IMR-90 (cell line): ENCODE measurements at regions not wholly inside any gene's neighbourhood (a gene's known extent, or its start where the extent isn't known, plus 50 kb on each side); places are given as distances from the start of the nearest gene placed in this dataset.
"Not testable (repeated sequence)": the region's sequence is repeated elsewhere in the genome, so short reads cannot be mapped to it uniquely, and the experiment has no call there.

ENCODE experiments used
- ATAC-seq: fragments of 200-7000 bp; cut with Tn5 transposase; 2 replicates; pipeline ENCODE4 v1.9.1; 2020; ENCODE audit warnings: low read depth, mild to moderate bottlenecking, moderate library complexity
- BruUV-seq: library from RNA; stranded (reverse); fragments of 400-500 nt; replicated peaks from 2 replicates; lab custom pipeline; 2021; lab: Mats Ljungman, UMichigan
- CTCF ChIA-PET: fragments of 300-600 bp; formaldehyde crosslinking; extraction: SDS; loops from one replicate; lab custom pipeline; 2021; ENCODE audit warnings: antibody characterized with exemption; lab: Yijun Ruan, JAX
- POLR2A ChIA-PET: fragments of 300-600 bp; sonication (Branson Sonifier 250); formaldehyde crosslinking; loops from one replicate; lab custom pipeline; 2022; ENCODE audit warnings: antibody characterized with exemption; ENCODE audit not compliant: unreplicated experiment; lab: Charles Lee
- DNase-seq: peaks from one replicate; pipeline ENCODE4 v3.0.0; 2013
- H2AFZ ChIP-seq: replicated peaks from 2 replicates; pipeline ENCODE3; 2013; ENCODE audit warnings: low read length, mild to moderate bottlenecking; ENCODE audit not compliant: poor library complexity
- H2AK5ac ChIP-seq: 2 replicates; pipeline ENCODE4 v1.6.1; 2013; ENCODE audit warnings: low read depth, low read length, inconsistent platforms
- H2AK9ac ChIP-seq: replicated peaks from 2 replicates; pipeline ENCODE3; 2013; ENCODE audit warnings: mild to moderate bottlenecking, low read depth, low read length, moderate library complexity; ENCODE audit not compliant: poor library complexity
- H2BK120ac ChIP-seq: 2 replicates; pipeline ENCODE4 v1.6.1; 2013; ENCODE audit warnings: low read depth, low read length, inconsistent platforms
- H2BK15ac ChIP-seq: 3 replicates; pipeline ENCODE4 v1.6.1; 2013; ENCODE audit warnings: low read depth, low read length, inconsistent platforms
- H2BK20ac ChIP-seq: 2 replicates; pipeline ENCODE4 v1.6.1; 2013; ENCODE audit warnings: low read depth, mild to moderate bottlenecking, inconsistent platforms, low read length, moderate library complexity
- H2BK5ac ChIP-seq: 2 replicates; pipeline ENCODE4 v1.6.1; 2013; ENCODE audit warnings: mild to moderate bottlenecking, low read depth, low read length, inconsistent platforms; ENCODE audit not compliant: poor library complexity, severe bottlenecking
- H3K14ac ChIP-seq: replicated peaks from 2 replicates; pipeline ENCODE4 v1.6.1; 2013; ENCODE audit warnings: low read depth, low read length, inconsistent platforms
- H3K18ac ChIP-seq: 2 replicates; pipeline ENCODE4 v1.6.1; 2013; ENCODE audit warnings: low read depth, low read length, control low read depth
- H3K23ac ChIP-seq: 2 replicates; pipeline ENCODE4 v1.6.1; 2013; ENCODE audit warnings: low read depth, low read length, inconsistent platforms
- H3K27ac ChIP-seq: 2 replicates; pipeline ENCODE4 v1.5.1; 2013; ENCODE audit warnings: mild to moderate bottlenecking, control low read depth, low read length; ENCODE audit not compliant: insufficient read depth
- H3K27me3 ChIP-seq: 2 replicates; pipeline ENCODE4 v1.6.1; 2013; ENCODE audit warnings: low read length; ENCODE audit not compliant: control insufficient read depth, insufficient read depth
- H3K36me3 ChIP-seq: 2 replicates; pipeline ENCODE4 v1.6.1; 2013; ENCODE audit warnings: low read length, mixed read lengths; ENCODE audit not compliant: control insufficient read depth, insufficient read depth
- H3K4ac ChIP-seq: 2 replicates; pipeline ENCODE4 v1.6.1; 2013; ENCODE audit warnings: low read depth, low read length, inconsistent platforms
- H3K4me1 ChIP-seq: 2 replicates; pipeline ENCODE4 v1.6.1; 2013; ENCODE audit warnings: low read length, mixed read lengths; ENCODE audit not compliant: control insufficient read depth, insufficient read depth
- H3K4me2 ChIP-seq: 2 replicates; pipeline ENCODE4 v1.6.1; 2013; ENCODE audit warnings: low read depth, mild to moderate bottlenecking, control low read depth, low read length, moderate library complexity
- H3K4me3 ChIP-seq: 2 replicates; pipeline ENCODE4 v1.5.1; 2013; ENCODE audit warnings: low read depth, mild to moderate bottlenecking, control low read depth, low read length, moderate library complexity; ENCODE audit not compliant: insufficient read depth
- H3K56ac ChIP-seq: 2 replicates; pipeline ENCODE4 v1.6.1; 2013; ENCODE audit warnings: low read length, inconsistent platforms; ENCODE audit not compliant: insufficient read depth; ENCODE audit errors: extremely low read depth
- H3K79me1 ChIP-seq, 2 experiments: 2 replicates each; pipeline ENCODE4 v1.6.1; 2013; ENCODE audit warnings: low read length in 2 of 2, inconsistent platforms in 1 of 2, low read depth in 1 of 2
- H3K9ac ChIP-seq: 2 replicates; pipeline ENCODE4 v1.6.1; 2013; ENCODE audit warnings: low read depth, low read length, control low read depth
- H3K9me1 ChIP-seq: 2 replicates; pipeline ENCODE4 v1.6.1; 2013; ENCODE audit warnings: low read length, inconsistent platforms; ENCODE audit not compliant: insufficient read depth
- H3K9me3 ChIP-seq: 2 replicates; pipeline ENCODE4 v1.6.1; 2013; ENCODE audit warnings: low read length; ENCODE audit not compliant: control insufficient read depth, insufficient read depth
- H4K20me1 ChIP-seq: 2 replicates; pipeline ENCODE4 v1.6.1; 2013; ENCODE audit warnings: low read length, inconsistent platforms; ENCODE audit not compliant: insufficient read depth
- H4K5ac ChIP-seq: 2 replicates; pipeline ENCODE4 v1.6.1; 2013; ENCODE audit warnings: mild to moderate bottlenecking, low read depth, low read length, control low read depth
- H4K8ac ChIP-seq, 2 experiments: 2 replicates each; pipeline ENCODE4 v1.6.1; 2013; ENCODE audit warnings: low read depth in 2 of 2, low read length in 2 of 2, control low read depth in 1 of 2, inconsistent platforms in 1 of 2
- H4K91ac ChIP-seq: 2 replicates; pipeline ENCODE4 v1.6.1; 2013; ENCODE audit warnings: low read depth, low read length, inconsistent platforms; ENCODE audit not compliant: insufficient read depth
- WGBS, 2 experiments: methylation state at CpG; one replicate each; pipeline versions ENCODE4 v1.1.5 to v1.1.7; 2013; ENCODE audit warnings: missing lambda C conversion rate in 2 of 2; ENCODE audit not compliant: insufficient read length in 1 of 2; ENCODE audit errors: extremely low coverage in 2 of 2; 5-methylcytosine and 5-hydroxymethylcytosine counted together
- dilution Hi-C: fragments of 300-500 bp; cut with HindIII; formaldehyde crosslinking; loops from one replicate; pipeline ENCODE4 v1.14.3; 2018; ENCODE audit warnings: low sequenced_read_pairs; ENCODE audit not compliant: unreplicated experiment
- in situ Hi-C: fragments of 300-500 bp; cut with MboI; formaldehyde crosslinking; loops from 3 replicates; pipeline ENCODE4 v1.14.3; 2019; ENCODE audit warnings: low sequenced_read_pairs, inconsistent platforms, mixed read lengths
- intact Hi-C: fragments of 100-400 bp; cut with micrococcal nuclease; formaldehyde crosslinking; loops from 2 replicates; pipeline ENCODE4 v1.10.0; 2022

DNA sequence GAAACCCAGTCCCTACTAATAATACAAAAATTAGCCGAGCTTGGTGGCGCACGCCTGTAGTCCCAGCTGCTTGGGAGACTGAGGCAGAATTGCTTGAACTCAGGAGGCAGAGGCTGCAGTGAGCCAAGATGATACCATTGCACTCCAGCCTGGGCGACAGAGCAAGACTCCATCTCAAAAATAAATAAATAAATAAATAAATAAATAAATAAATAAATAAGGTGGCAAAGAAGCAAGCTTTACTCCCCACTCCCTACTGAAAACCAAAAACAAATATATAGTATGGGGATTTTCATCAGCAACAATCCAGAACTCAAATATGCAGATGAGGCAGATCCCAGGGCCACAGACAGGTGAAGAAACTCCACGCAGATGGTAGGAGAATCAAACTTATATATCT, 492.2 kb upstream of the NAALADL2 start:
- no CpG with 5 or more reads among the region's 5 CpGs for WGBS, 2 experiments
- dilution Hi-C loops: not testable (repeated sequence)

More for the DNA sequence above, 492.2 kb upstream of the NAALADL2 start:
- POLR2A ChIA-PET, H2AK9ac ChIP-seq, DNase-seq, H2AK5ac ChIP-seq, H2BK5ac ChIP-seq, ATAC-seq, BruUV-seq, H4K8ac ChIP-seq, H3K36me3 ChIP-seq, H3K9me1 ChIP-seq, H2BK20ac ChIP-seq, H3K27me3 ChIP-seq, H2BK15ac ChIP-seq, H3K56ac ChIP-seq, H3K27ac ChIP-seq, H2BK120ac ChIP-seq, H3K79me1 ChIP-seq, H3K14ac ChIP-seq, H4K20me1 ChIP-seq, H3K9ac ChIP-seq, H3K4me1 ChIP-seq, CTCF ChIA-PET, H3K9me3 ChIP-seq, in situ Hi-C loops, H2AFZ ChIP-seq, H4K91ac ChIP-seq, H3K23ac ChIP-seq, H3K4me2 ChIP-seq, H3K4ac ChIP-seq, H3K18ac ChIP-seq, H4K5ac ChIP-seq, H3K4me3 ChIP-seq: not testable (repeated sequence)
- intact Hi-C loops: loop anchor here (5.0 kb wide), 1 partner anchor 970 kb away; the partner anchor contains the start of gene NLGN1
